ENCODE measurements at regions not wholly inside any gene's neighbourhood (a gene's known extent, or its start where the extent isn't known, plus 50 kb on each side); places are given as distances from the start of the nearest gene placed in this dataset.

DNA sequence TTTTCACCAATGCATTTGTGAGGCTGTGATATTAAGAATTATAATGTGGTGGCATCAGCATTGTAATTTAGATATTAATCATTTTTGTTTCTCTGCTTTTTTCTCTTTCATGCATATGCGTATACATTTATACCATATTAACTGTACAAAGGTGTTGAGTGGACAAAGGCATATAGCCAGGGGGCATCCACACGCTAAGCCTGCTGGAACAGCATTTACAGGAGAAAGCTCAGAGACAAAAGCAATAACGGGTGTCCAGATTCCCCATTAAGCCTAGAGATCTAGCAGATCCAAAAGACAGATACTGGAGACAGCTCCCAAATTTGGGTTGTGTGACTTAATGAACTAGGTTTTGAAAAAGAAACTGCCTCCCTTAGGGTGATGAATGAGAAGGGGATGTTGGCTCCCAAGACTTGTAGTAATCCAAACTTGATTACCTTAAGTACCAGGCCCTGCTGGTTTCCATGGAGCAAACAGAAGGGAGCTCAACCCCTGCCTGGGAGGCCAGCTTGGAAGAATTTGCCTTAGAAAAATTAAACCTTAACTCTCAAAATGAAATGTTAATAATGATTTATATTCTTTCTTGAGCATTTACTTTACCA, 181.9 kb downstream of the SLC6A15 start:
- no peak for DNase-seq
- ATAC-seq = no peak
- no peaks in the 10 kb centered on the region for H3K9me3 ChIP-seq
- no peak overlapping the region for H3K4me3 ChIP-seq
- no peaks in the 10 kb centered on the region for H3K36me3 ChIP-seq (ENCODE audit: low read depth)
- no peak for TF ChIP-seq CTCF (IDR thresholded peaks at IDR 0.05)
- intact Hi-C loops (cut with DNase I, micrococcal nuclease) = no loop called here
- no peaks in the 10 kb centered on the region for H3K4me1 ChIP-seq (ENCODE audit: low read depth)

GRCh38 chr12:84727961-84728360, 184.6 kb downstream of the SLC6A15 start:
- intact Hi-C loops (cut with DNase I, micrococcal nuclease) = no loop called here
- TF ChIP-seq CTCF (IDR thresholded peaks at IDR 0.05) = no peak

DNA sequence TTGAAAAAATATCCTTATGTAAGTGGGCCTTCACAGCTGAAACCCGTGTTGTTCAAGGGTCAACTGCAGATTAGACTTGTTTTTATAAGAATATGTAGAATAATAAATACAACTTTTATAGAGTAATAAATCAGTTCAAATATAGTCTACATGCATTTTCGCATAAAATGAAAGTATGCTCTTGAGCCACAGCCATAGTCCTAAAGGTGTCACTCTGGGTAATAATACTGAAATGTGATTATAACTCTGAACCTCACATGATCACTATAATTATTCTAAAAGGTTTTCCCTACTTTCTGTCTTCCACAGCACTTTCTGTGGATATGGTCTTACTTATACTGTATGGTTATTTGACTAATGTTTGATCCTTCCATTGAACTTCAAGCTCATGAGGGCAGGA, 185.8 kb downstream of the SLC6A15 start:
- no peak overlapping the region for H3K4me3 ChIP-seq
- ATAC-seq = no peak

More at GRCh38 chr12:84727961-84728360, 184.6 kb downstream of the SLC6A15 start:
- Histone ChIP-seq H3K36me3 (ENCODE audit: low read depth) (no peaks in the 10 kb centered on the region), H3K4me3 (no peak overlapping the region), H3K4me1 (ENCODE audit: low read depth) (no peaks in the 10 kb centered on the region), H3K9me3 (no peaks in the 10 kb centered on the region)
- ATAC-seq = no peak
- no peak for DNase-seq

DNA sequence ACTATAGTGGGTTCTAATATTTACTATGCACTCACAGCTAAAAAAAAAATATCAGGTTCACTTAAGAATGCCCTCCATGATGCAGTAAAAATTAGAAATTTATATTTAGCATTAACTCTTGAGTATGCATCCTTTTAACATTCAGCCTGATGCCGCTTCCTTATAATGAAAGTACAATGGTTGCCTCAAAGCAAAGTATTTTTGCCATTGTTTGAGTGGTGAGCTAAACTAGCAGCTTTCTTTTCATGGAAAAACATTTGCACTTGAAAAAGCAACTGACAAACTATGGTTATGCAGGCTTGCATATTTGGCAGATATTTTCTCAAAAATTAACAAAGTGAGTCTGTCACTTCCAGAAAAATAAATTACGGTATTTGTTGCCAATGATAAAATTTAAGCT, 188.6 kb downstream of the SLC6A15 start:
- intact Hi-C loops (cut with DNase I, micrococcal nuclease) = no loop called here
- H3K4me1 ChIP-seq (ENCODE audit: low read depth) = no peaks in the 10 kb centered on the region
- TF ChIP-seq CTCF (IDR thresholded peaks at IDR 0.05) = no peak
- no peak overlapping the region for H3K4me3 ChIP-seq
- ATAC-seq (no peak), DNase-seq (no peak)
- H3K9me3 ChIP-seq = no peaks in the 10 kb centered on the region
- H3K36me3 ChIP-seq (ENCODE audit: low read depth) = no peaks in the 10 kb centered on the region

More for the DNA sequence above, 185.8 kb downstream of the SLC6A15 start:
- no peaks in the 10 kb centered on the region for H3K9me3 ChIP-seq
- intact Hi-C loops (cut with DNase I, micrococcal nuclease) = no loop called here
- H3K36me3 ChIP-seq (ENCODE audit: low read depth) = no peaks in the 10 kb centered on the region
- no peak for DNase-seq
- no peaks in the 10 kb centered on the region for H3K4me1 ChIP-seq (ENCODE audit: low read depth)
- TF ChIP-seq CTCF (IDR thresholded peaks at IDR 0.05) = no peak

DNA sequence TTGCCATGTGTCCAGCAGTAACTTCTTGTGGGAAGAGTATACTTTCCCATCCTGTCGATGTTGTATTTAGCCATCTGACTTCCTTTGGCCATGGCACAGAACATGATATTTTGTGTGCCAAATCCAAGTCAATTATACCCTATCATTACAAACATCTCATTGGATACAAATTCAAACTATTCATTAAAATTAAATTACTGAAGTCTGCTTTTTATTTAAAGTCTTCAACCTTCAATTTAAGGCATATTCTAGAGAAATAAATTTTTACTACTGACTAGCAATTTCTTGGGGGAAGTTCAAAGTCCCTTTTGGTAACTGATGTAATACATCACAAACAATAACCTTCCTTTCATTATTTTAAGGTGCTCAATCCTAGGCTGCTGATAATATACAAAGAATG, 192.6 kb downstream of the SLC6A15 start:
- Histone ChIP-seq H3K4me1 (ENCODE audit: low read depth) (no peaks in the 10 kb centered on the region), H3K4me3 (no peak overlapping the region), H3K9me3 (no peaks in the 10 kb centered on the region), H3K36me3 (ENCODE audit: low read depth) (no peaks in the 10 kb centered on the region)
- TF ChIP-seq CTCF (IDR thresholded peaks at IDR 0.05) = no peak
- DNase-seq (no peak), ATAC-seq (no peak)
- intact Hi-C loops (cut with DNase I, micrococcal nuclease) = no loop called here

DNA sequence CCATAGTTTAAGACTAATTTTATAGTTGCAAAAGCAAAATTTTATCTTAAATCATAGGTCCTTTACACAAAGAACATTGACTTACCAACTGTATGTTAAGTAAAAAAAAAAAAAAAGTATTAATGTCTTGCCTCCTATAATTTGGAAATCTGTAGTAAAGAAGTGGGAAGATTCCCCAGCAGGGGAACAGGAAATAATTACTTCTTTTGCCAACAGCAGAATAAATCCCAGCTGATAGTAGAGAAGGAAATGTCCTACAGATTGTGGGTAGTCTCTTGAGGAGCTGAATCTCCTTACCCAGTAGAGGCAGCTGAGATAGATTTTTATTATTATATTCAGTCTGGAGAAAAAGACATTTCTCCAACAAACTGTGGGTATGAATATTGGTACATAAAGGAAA, 193.7 kb downstream of the SLC6A15 start:
- no peak for TF ChIP-seq CTCF (IDR thresholded peaks at IDR 0.05)
- H3K36me3 ChIP-seq (ENCODE audit: low read depth) = no peaks in the 10 kb centered on the region
- no peak overlapping the region for H3K4me3 ChIP-seq
- ATAC-seq (no peak), DNase-seq (no peak)
- no peaks in the 10 kb centered on the region for H3K9me3 ChIP-seq
- intact Hi-C loops (cut with DNase I, micrococcal nuclease) = no loop called here
- no peaks in the 10 kb centered on the region for H3K4me1 ChIP-seq (ENCODE audit: low read depth)

Measured in mucosa of descending colon (tissue), 3 donors.